C4-2B (cell line): ENCODE measurements at regions not wholly inside any gene's neighbourhood (a gene's known extent, or its start where the extent isn't known, plus 50 kb on each side); places are given as distances from the start of the nearest gene placed in this dataset.

ENCODE experiments used
- CTCF ChIP-seq: fragments of 450-650 bp; conservative IDR thresholded peaks from 2 replicates; pipeline ENCODE4 v1.5.1; 2017; ENCODE audit warnings: mild to moderate bottlenecking
- ZFX ChIP-seq: fragments of 450-650 bp; IDR thresholded peaks from 2 replicates; pipeline ENCODE4 v1.6.1; 2017

DNA sequence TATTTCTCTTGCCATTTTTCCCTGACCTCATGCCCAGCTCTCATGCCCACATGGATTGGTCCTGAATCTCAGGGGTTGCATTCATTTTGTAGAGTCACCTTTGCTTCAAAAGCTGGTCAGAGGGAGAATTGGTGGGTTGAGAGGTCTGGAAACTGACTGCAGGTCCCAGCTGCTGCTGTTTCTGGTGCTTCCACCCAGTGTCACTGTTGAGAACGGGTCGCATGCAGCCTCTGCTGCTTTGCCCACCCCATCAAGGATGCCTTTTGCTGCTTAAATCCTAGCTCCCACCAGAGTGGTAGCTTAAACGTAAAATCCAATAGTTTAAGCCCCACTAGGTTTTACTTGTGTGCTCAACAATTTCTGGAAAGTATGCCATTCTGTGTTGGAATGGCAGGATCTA is 211.4 kb upstream of the TSHZ2 start:
- TF ChIP-seq CTCF (no peak), ZFX (no peak)
